Middle frontal gyrus (tissue), 1 donor: ENCODE measurements at regions not wholly inside any gene's neighbourhood (a gene's known extent, or its start where the extent isn't known, plus 50 kb on each side); places are given as distances from the start of the nearest gene placed in this dataset.
"Not testable (repeated sequence)": the region's sequence is repeated elsewhere in the genome, so short reads cannot be mapped to it uniquely, and the experiment has no call there.

ENCODE experiments used
- DNase-seq: peaks from one replicate; pipeline ENCODE4 v3.0.0-alpha.2; 2015; ENCODE audit warnings: low spot score; ENCODE audit errors: extremely low spot score

- no peak for DNase-seq
Measured at GRCh38 chr7:106382129-106382528, 97.3 kb upstream of the NAMPT start.

- DNase-seq, result no peak
Measured at GRCh38 chr7:106381252-106381651, 96.5 kb upstream of the NAMPT start.

- no peak for DNase-seq
Measured at GRCh38 chr7:106377847-106378361, 93.1 kb upstream of the NAMPT start.

- no peak for DNase-seq
Measured at GRCh38 chr7:106376026-106376799, 91.4 kb upstream of the NAMPT start.

- no peak for DNase-seq
Measured at GRCh38 chr7:106375499-106375898, 90.7 kb upstream of the NAMPT start.

GRCh38 chr7:106374437-106374836 lies 89.7 kb upstream of the NAMPT start:
- DNase-seq, result no peak

- no peak for DNase-seq
Measured at GRCh38 chr7:106372595-106373318, 88.0 kb upstream of the NAMPT start.

GRCh38 chr7:106372126-106372525 lies 87.3 kb upstream of the NAMPT start:
- DNase-seq, result no peak

GRCh38 chr7:106371629-106372028 lies 86.8 kb upstream of the NAMPT start:
- no peak for DNase-seq

- no peak for DNase-seq
Measured at GRCh38 chr7:106370542-106370941, 85.8 kb upstream of the NAMPT start.

- no peak for DNase-seq
Measured at GRCh38 chr7:106369816-106370215, 85.0 kb upstream of the NAMPT start.

GRCh38 chr7:106369352-106369751 lies 84.6 kb upstream of the NAMPT start:
- DNase-seq, result no peak

GRCh38 chr7:106367664-106368063 lies 82.9 kb upstream of the NAMPT start:
- no peak for DNase-seq

GRCh38 chr7:106367018-106367420 lies 82.2 kb upstream of the NAMPT start:
- DNase-seq, result no peak

GRCh38 chr7:106365252-106366005 lies 80.6 kb upstream of the NAMPT start:
- DNase-seq, result no peak

GRCh38 chr7:106362507-106362906 lies 77.7 kb upstream of the NAMPT start:
- DNase-seq, result not testable (repeated sequence)

GRCh38 chr7:106358103-106358663 lies 73.4 kb upstream of the NAMPT start:
- DNase-seq, result no peak

- DNase-seq, result no peak
Measured at GRCh38 chr7:106357675-106358074, 72.9 kb upstream of the NAMPT start.

GRCh38 chr7:106354822-106355221 lies 70.0 kb upstream of the NAMPT start:
- no peak for DNase-seq

GRCh38 chr7:106353944-106354343 lies 69.2 kb upstream of the NAMPT start:
- no peak for DNase-seq

- no peak for DNase-seq
Measured at GRCh38 chr7:106348231-106348630, 63.4 kb upstream of the NAMPT start.
